SU-DHL-6 (cell line): ENCODE measurements at regions not wholly inside any gene's neighbourhood (a gene's known extent, or its start where the extent isn't known, plus 50 kb on each side); places are given as distances from the start of the nearest gene placed in this dataset.

Experiments used
- H2AFZ ChIP-seq: fragments of 200-600 bp; sonication (generic); 2 replicates; pipeline ENCODE4 v1.6.1; 2014; ENCODE audit warnings: low read depth, mild to moderate bottlenecking, moderate library complexity, mixed read lengths, antibody characterized with exemption, low read length; ENCODE audit not compliant: severe bottlenecking
- H3F3A ChIP-seq: fragments of 200-600 bp; shearing (Covaris generic); 2 replicates; pipeline ENCODE4 v1.6.0; 2016; ENCODE audit warnings: antibody characterized with exemption, mild to moderate bottlenecking; ENCODE audit not compliant: insufficient read depth
- H3K27ac ChIP-seq: fragments of 200-600 bp; sonication (generic); 2 replicates; pipeline ENCODE4 v1.5.1; 2016; ENCODE audit warnings: low read depth, mild to moderate bottlenecking, low read length, moderate library complexity, mixed read lengths
- H3K27me3 ChIP-seq: fragments of 200-600 bp; sonication (generic), shearing (Covaris generic); 2 replicates; pipeline ENCODE4 v1.6.0; 2014; ENCODE audit warnings: mild to moderate bottlenecking, low read length
- H3K36me3 ChIP-seq: fragments of 200-600 bp; sonication (generic); 2 replicates; pipeline ENCODE4 v1.6.1; 2014; ENCODE audit warnings: mild to moderate bottlenecking, low read length, mixed read lengths
- H3K4me2 ChIP-seq: fragments of 300-600, 200-600 bp; shearing (Covaris generic), sonication (generic); 2 replicates; pipeline ENCODE4 v1.6.0; 2014; ENCODE audit warnings: low read length, low read depth, mild to moderate bottlenecking; ENCODE audit not compliant: poor library complexity, severe bottlenecking
- H3K4me3 ChIP-seq: fragments of 200-600 bp; sonication (generic); 2 replicates; pipeline ENCODE4 v1.5.1; 2014; ENCODE audit warnings: antibody characterized with exemption, low read length, mild to moderate bottlenecking, mixed read lengths; ENCODE audit not compliant: insufficient read depth, poor library complexity, severe bottlenecking
- H3K79me2 ChIP-seq: fragments of 200-600 bp; sonication (generic); 2 replicates; pipeline ENCODE4 v1.6.1; 2014; ENCODE audit warnings: mild to moderate bottlenecking, low read length, moderate library complexity; ENCODE audit not compliant: insufficient read depth
- H3K9ac ChIP-seq: fragments of 200-600 bp; sonication (generic); 2 replicates; pipeline ENCODE4 v1.7.0; 2014; ENCODE audit warnings: mild to moderate bottlenecking, low read length
- H3K9me2 ChIP-seq: fragments of 200-600 bp; sonication (generic); replicated peaks from 2 replicates; pipeline ENCODE4 v1.6.1; 2014; ENCODE audit warnings: low read length; ENCODE audit not compliant: insufficient read depth
- H3K9me3 ChIP-seq: fragments of 200-600 bp; sonication (generic); 2 replicates; pipeline ENCODE4 v1.6.1; 2014; ENCODE audit warnings: low read length, mixed read lengths; ENCODE audit not compliant: insufficient read depth
- H4K20me1 ChIP-seq: fragments of 200-600 bp; sonication (generic); 2 replicates; pipeline ENCODE4 v1.6.1; 2014; ENCODE audit warnings: low read depth, mild to moderate bottlenecking, antibody characterized with exemption, low read length, moderate library complexity, mixed read lengths
- EZH2phosphoT487 ChIP-seq: fragments of 200-600 bp; sonication (generic), shearing (Covaris generic); conservative IDR thresholded peaks from 2 replicates; pipeline ENCODE4 v1.6.1; 2018; ENCODE audit warnings: mild to moderate bottlenecking, antibody characterized with exemption, low read length, moderate library complexity, mixed read lengths
- TF ChIP-seq, protein P1 (sequence below): fragments of 200-600 bp; sonication (generic); IDR thresholded peaks from one replicate; pipeline ENCODE4 v1.5.1; 2017; ENCODE audit warnings: antibody characterized with exemption, mild to moderate bottlenecking, low read length, moderate library complexity; ENCODE audit not compliant: insufficient read depth, poor library complexity, severe bottlenecking

DNA sequence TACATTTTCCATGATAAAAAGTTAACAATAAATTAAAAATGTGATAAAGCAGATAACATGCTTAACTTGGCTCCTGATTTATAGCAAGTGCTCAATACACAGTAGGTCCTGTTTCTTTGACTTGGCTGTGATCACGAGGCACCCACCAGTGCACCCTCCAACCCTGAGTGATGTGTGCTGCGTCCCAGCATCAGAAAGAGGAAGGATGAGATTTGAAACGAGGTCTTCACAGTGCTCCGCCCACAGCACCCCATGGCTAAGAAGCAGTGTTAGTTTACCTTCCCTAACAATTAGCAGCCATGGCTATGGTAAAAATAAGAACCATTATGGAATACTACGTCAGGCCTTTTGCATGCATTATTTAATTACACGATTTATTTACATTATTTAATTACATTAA, 292.0 kb upstream of the ZMIZ1 start:
- H2AFZ ChIP-seq, result no peak overlapping the region
- no peaks in the 10 kb centered on the region for H4K20me1 ChIP-seq
- H3K36me3 ChIP-seq, result no peaks in the 10 kb centered on the region
- H3K4me2 ChIP-seq, result no peak overlapping the region
- H3F3A ChIP-seq, result no peaks in the 10 kb centered on the region
- H3K27me3 ChIP-seq, result no peaks in the 10 kb centered on the region
- no peaks in the 10 kb centered on the region for H3K9me2 ChIP-seq
- H3K9ac ChIP-seq, result no peak overlapping the region
- no peak overlapping the region for H3K27ac ChIP-seq
- no peak for TF ChIP-seq EZH2phosphoT487
- TF ChIP-seq, protein P1, sequence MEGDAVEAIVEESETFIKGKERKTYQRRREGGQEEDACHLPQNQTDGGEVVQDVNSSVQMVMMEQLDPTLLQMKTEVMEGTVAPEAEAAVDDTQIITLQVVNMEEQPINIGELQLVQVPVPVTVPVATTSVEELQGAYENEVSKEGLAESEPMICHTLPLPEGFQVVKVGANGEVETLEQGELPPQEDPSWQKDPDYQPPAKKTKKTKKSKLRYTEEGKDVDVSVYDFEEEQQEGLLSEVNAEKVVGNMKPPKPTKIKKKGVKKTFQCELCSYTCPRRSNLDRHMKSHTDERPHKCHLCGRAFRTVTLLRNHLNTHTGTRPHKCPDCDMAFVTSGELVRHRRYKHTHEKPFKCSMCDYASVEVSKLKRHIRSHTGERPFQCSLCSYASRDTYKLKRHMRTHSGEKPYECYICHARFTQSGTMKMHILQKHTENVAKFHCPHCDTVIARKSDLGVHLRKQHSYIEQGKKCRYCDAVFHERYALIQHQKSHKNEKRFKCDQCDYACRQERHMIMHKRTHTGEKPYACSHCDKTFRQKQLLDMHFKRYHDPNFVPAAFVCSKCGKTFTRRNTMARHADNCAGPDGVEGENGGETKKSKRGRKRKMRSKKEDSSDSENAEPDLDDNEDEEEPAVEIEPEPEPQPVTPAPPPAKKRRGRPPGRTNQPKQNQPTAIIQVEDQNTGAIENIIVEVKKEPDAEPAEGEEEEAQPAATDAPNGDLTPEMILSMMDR, result no peak
- H3K9me3 ChIP-seq, result no peaks in the 10 kb centered on the region
- H3K79me2 ChIP-seq, result no peaks in the 10 kb centered on the region
- H3K4me3 ChIP-seq, result no peak overlapping the region

DNA sequence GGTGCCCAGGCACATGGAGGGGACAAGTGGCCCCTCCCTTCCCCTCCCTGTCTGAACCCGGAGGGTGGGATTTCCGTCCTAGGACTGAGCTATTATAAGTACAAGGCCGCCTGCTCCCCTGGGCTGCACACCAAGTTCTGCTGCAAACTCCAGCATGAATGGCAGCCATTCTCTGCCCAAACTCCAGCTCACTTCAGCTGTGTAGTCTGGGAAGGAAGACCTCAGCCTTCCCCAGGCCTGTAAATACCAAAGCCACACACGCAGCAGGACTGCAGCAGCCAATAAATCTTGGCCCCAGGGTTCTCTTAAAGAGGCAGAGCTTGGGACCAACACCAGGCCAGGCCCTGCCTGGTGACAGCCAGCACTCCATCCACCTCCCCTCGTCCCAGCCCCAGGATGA, 291.3 kb upstream of the ZMIZ1 start:
- H3K27ac ChIP-seq, result no peak overlapping the region
- no peak overlapping the region for H3K9ac ChIP-seq
- H3K27me3 ChIP-seq, result no peaks in the 10 kb centered on the region
- H3K9me2 ChIP-seq, result no peaks in the 10 kb centered on the region
- no peaks in the 10 kb centered on the region for H3F3A ChIP-seq
- no peaks in the 10 kb centered on the region for H3K9me3 ChIP-seq
- no peak overlapping the region for H2AFZ ChIP-seq
- no peaks in the 10 kb centered on the region for H4K20me1 ChIP-seq
- no peak overlapping the region for H3K4me2 ChIP-seq
- H3K4me3 ChIP-seq, result no peak overlapping the region
- TF ChIP-seq, protein P1, result no peak
- no peak for TF ChIP-seq EZH2phosphoT487
- no peaks in the 10 kb centered on the region for H3K36me3 ChIP-seq
- no peaks in the 10 kb centered on the region for H3K79me2 ChIP-seq

DNA sequence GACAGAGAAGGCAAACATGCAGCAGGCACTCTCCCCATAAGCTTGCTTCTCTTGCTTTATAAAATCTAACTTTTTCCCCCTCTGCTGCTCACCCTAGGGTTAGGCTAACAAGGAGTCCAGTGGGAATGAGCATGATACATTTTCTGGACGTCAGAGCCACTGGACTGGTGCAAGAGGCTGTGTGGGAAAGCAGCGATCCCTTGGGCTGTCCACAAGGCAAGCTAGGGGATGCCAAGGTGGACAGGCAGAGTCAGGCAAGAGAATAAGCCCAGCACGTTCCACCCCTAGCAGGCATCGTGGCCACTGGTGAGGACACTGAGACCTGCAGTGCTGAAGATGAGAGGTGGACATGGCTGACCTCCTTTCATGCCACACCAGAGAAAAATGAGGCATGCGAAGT, 290.9 kb upstream of the ZMIZ1 start:
- Histone ChIP-seq H3K9me2 (no peaks in the 10 kb centered on the region), H3K27ac (no peak overlapping the region), H3K79me2 (no peaks in the 10 kb centered on the region), H3K36me3 (no peaks in the 10 kb centered on the region), H3K9ac (no peak overlapping the region), H3K27me3 (no peaks in the 10 kb centered on the region), H3K9me3 (no peaks in the 10 kb centered on the region), H3F3A (no peaks in the 10 kb centered on the region), H3K4me2 (no peak overlapping the region), H3K4me3 (no peak overlapping the region), H2AFZ (no peak overlapping the region), H4K20me1 (no peaks in the 10 kb centered on the region)
- no peak for TF ChIP-seq EZH2phosphoT487
- TF ChIP-seq, protein P1, result no peak
